Testis (tissue), 2 donors: ENCODE measurements at regions not wholly inside any gene's neighbourhood (a gene's known extent, or its start where the extent isn't known, plus 50 kb on each side); places are given as distances from the start of the nearest gene placed in this dataset.

ENCODE experiments used
- POLR2A ChIP-seq: fragments of 450-650 bp; IDR thresholded peaks from one replicate; pipeline ENCODE4 v1.6.1; 2017; ENCODE audit warnings: antibody characterized with exemption, mild to moderate bottlenecking, moderate library complexity
- TF ChIP-seq, protein P1 (sequence below), 3 experiments: fragments of 450-650 bp in 2 of 3; fragments of 200-600 bp in 1 of 3; sonication (generic) in 1 of 3; IDR thresholded peaks; one replicate each; pipeline ENCODE4 v1.5.1; 2016 to 2019; ENCODE audit warnings: antibody characterized with exemption in 3 of 3, mild to moderate bottlenecking in 2 of 3, moderate library complexity in 1 of 3

DNA sequence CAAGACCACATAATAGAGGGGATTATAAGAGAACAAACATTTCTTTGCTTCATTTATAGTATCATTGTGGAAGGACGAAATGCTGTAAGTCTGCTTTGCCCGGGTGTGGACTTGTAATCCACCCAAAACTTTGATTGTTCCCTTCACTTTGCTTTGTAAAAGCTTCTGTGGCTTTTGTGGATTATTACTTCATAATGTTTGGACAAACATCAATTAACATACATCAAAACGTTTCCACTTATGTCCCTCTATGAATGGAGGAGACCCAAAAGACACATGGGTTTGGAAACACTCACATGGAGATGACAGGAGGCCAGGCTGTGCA is 415.4 kb downstream of the SPRY1 start:
- TF ChIP-seq, protein P1, sequence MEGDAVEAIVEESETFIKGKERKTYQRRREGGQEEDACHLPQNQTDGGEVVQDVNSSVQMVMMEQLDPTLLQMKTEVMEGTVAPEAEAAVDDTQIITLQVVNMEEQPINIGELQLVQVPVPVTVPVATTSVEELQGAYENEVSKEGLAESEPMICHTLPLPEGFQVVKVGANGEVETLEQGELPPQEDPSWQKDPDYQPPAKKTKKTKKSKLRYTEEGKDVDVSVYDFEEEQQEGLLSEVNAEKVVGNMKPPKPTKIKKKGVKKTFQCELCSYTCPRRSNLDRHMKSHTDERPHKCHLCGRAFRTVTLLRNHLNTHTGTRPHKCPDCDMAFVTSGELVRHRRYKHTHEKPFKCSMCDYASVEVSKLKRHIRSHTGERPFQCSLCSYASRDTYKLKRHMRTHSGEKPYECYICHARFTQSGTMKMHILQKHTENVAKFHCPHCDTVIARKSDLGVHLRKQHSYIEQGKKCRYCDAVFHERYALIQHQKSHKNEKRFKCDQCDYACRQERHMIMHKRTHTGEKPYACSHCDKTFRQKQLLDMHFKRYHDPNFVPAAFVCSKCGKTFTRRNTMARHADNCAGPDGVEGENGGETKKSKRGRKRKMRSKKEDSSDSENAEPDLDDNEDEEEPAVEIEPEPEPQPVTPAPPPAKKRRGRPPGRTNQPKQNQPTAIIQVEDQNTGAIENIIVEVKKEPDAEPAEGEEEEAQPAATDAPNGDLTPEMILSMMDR (IDR thresholded peaks at IDR 0.05): no peak
- TF ChIP-seq POLR2A: no peak
